ENCODE measurements at regions not wholly inside any gene's neighbourhood (a gene's known extent, or its start where the extent isn't known, plus 50 kb on each side); places are given as distances from the start of the nearest gene placed in this dataset.
"Not testable (repeated sequence)": the region's sequence is repeated elsewhere in the genome, so short reads cannot be mapped to it uniquely, and the experiment has no call there.

DNA sequence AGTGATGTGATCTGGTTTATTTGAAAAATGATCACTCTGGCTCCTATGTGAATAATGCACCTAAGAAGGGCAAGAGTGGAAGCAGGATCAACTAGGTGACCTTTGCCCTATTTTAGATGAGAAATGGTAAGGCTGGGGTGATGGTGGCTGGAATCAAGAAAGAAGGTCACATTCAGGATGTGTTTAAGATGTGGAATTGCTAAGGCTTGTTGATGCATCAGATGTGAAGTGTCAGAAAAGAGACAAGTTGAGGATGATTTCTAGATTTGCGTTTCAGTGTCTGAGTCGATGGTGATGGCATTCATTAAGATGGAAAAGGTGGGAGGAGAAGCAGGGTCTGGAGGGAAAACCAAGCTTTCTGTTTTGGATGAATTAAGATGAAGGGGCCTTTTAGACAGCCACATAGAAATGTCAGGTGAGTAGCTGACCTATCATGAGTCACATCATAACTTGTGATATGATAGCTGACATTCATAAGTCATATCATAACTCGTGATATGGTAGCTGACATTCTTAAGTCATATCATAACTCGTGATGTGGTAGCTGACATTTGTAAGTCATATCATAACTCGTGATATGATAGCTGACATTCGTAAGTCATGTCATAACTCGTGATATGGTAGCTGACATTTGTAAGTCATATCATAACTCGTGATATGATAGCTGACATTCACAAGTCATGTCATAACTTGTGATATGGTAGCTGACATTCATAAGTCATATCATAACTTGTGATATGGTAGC lies 101.2 kb upstream of the SEC11C start:
- DNase-seq (ENCODE audit: low read depth) = no peak

DNA sequence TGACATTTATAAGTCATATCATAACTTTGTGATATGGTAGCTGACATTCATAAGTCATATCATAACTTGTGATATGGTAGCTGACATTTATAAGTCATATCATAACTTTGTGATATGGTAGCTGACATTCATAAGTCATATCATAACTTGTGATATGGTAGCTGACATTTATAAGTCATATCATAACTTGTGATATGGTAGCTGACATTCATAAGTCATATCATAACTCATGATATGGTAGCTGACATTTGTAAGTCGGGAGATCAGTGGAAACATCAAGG lies 100.7 kb upstream of the SEC11C start:
- not testable (repeated sequence) for DNase-seq (ENCODE audit: low read depth)

DNA sequence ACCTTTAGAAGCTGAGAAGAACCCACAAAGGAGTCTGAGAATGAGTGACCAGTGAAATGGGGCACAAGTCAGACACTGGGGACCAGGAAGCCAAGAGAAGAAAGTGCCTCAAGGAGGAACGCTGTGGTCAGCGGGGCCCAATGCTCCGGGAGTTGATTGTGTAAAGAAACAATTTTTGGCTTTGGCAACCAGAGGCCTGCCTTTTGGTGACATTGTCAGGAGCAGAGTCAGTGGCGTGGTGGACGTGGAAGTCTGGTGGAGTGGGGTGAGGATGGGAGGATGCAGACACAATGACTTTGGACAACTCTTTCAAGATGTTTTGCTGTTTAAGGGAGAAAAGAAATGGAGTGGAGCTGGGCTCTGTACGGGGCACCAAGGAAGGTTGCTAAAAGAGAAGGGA lies 100.2 kb upstream of the SEC11C start:
- no peak for DNase-seq (ENCODE audit: low read depth)

DNA sequence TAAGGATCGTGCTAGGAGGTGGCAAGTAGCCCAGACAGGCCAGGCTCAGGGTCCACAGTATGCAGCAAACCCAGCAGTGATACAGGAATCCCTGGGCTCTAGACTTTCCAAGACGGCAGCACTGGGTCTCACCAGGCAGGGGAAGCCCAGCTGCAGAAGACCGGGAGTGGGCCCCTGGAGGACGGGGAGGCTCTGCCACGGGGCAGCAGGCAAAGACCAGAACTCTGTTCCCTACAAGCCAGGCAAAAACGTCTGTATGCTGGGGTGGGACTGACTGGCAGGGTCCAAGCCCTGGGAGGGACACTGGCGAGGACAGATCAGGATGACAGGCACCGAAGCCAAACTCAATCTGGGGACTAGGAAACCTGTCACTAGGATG lies 98.9 kb upstream of the SEC11C start:
- DNase-seq (ENCODE audit: low read depth) = no peak

DNA sequence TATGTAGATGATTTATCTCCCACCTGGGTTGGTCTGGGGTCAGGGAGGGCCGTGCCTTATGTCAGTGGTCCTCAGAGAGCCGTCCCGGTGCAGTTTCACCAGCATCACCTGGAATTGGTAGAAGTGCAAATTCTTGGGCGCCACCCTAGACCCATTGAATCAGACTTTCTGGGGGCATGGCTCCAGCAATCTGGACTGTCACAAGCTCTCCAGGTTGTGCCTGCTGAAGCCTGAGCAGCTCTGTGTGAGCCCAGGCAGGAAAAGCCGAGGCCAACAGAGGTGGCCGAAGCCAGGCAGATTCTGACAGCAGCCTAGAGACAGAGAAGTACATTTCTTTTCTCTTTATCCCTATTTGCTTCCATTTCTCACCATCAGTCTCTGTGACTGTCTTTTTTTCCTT lies 98.4 kb upstream of the SEC11C start:
- no peak for DNase-seq (ENCODE audit: low read depth)

DNA sequence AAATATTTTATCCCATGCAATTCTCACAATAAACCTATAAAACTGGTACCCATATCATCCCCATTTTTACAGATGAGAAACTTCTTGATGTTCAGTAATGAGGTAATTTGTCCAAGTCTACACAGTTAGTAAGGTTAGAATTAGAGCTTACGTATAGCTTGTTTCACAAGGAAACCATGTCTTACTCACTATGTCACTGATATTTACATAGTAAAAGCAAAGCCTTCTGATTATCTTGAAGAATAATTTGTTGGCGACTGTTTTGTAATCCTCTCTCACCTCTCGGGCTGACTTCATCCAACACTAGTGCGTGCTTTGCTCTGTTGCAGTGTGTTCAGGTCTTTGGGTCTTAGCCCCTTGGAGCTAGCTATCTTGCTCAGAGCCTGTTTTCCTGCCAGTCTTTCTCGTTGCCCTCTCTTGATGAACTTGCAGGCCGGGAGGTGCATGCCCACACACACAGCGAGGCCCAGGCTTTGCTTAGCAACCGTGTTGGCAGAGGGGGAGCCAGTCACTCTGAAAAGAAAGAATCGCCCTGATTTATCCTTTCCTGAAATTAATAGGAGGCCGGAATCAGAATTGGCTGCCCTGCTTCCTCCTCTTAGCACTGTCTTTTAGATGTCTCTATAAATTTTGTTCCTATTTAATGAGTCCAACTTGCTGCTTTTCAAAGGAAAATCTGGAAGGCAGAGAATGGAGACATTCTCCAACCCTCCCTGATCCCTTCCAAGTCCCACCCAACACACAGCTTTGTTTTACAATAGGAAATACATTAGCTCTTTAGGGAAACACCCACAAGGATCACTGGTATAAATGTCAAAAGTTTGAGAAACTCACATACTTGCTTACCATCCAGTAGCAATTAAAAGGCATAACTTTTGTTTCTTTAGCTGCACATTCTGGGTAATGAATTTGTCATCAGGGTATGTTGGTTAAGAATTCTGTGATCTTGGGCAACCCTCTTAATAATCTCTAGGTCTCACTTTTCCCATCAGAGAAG lies 97.6 kb upstream of the SEC11C start:
- no peak for DNase-seq (ENCODE audit: low read depth)

DNA sequence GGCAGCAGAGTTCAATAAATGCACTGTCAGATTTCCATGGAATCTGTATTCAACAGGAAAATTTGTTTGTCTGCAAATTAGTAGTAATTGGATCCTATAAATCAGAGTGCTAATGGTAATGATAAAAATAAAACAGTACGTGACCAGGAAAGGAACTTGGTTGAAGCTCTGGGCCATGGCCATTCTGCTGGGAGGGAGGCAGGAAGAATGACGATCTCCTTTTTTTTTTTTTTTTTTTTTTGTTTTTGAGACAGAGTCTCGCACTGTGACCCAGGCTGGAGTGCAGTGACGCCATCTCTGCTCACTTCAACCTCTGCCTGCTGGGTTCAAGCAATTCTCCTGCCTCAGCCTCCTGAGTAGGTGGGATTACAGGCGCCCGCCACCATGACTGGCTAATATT lies 94.8 kb upstream of the SEC11C start:
- DNase-seq (ENCODE audit: low read depth) = no peak

DNA sequence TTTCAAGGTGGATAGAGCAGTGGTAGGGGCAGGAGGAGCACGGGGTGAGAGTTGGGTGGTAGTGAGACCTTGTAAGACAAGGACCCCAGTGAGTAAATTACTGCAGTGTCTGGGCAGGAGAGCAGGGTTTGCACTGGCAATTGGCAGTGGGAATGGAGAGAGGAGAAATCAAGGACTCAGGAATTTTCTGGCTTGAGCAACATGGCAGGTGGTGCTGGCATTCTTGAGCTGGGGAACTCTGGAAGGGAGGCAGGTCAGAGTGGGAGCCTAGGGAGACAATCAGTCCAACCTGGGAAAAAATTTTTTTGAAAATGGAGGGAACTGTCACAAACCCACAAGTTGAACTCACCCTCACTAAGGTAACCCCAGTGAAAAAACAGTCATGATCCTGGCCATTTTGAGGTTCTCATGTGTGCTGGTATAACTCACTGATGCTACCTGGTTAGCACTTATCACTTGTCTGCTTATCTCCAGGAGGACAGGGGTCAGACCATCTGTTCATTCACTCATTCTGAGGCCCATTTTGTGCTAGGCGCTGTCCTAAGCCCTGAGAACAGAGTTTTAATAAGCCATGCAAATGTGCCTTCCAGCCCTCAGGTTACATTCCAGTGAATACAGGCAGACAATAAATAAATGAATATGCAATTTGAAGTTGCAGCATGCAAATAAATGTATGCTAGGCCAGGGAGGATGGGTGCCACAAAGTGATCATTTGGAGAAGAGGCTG lies 92.2 kb upstream of the SEC11C start:
- no peak for DNase-seq (ENCODE audit: low read depth)

DNA sequence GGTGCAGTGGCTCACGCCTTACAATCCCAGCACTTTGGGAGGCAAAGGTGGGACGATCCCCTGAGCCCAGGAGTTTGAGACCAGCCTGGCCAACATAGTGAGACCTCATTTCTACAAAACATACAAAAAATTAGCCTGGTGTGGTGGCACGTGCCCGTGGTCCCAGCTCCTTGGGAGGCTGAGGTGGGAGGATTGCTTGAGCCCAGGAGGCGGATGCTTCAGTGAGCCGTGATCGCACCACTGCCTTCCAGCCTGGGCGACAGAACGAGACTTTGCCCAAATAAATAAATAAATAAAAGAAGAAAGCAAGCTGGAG lies 91.7 kb upstream of the SEC11C start:
- DNase-seq (ENCODE audit: low read depth) = no peak

DNA sequence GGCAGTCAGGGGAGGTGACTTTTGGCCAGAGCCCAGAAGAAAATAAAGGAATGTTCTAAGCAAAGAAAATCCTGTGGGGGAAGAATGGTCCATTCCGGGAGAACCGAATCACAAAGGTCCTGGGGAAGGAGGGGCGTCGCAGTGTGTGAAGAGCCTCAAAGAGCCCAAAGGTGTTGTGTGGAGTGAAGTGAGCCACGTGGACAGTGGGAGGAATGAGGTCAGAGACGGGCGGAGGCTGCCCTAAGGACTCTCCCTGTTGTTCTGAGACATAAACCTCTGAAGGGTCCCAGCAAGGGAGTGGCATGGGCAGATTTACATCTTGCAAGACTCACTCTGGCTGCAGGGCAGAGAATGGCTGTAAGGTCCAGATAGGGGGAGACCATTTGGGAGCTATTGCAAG lies 91.3 kb upstream of the SEC11C start:
- no peak for DNase-seq (ENCODE audit: low read depth)

DNA sequence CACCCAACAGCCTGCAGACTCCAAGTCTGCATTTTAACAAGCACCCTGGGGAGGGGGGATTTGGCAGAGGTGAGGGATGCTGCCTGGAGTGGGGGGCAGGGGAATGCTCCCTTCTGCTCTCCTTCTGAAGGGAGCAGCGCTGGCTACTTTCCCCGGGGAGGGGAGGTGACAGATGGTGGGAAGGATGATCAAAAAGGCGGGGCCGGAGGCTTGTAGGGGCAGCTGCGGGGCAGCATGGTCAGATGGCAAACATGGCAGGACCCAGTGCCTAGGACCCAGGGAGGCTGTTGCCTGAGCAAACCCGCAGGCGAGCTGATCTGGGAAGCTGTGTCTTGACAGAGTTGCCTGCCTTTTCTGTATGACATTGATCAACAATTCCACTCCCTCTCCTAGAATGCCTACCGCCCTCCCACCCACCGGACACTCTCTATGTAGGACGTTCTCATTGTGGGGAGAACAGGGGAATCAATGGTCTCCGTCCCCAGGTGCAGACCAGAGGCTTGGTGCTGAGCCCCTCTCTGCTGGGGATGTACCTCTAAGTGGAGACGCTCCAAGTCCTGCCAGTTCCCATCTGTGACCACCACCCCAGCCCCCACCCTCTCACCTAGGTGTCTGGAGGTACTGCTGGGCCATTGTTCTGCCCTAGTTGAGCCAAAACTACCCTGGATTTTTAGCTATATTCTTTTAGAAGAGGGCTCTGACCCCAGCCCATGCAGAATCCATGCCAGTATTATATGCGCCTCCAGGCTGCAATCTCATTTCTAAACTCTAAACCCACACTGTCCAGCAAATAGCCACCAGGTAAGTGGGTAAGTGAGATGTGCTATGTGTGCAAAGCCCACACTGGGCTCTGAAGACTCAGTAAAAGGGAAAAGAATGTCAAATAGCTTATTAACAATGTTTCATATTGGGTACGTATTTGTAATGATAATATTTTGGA lies 89.7 kb upstream of the SEC11C start:
- no peak for DNase-seq (ENCODE audit: low read depth)

DNA sequence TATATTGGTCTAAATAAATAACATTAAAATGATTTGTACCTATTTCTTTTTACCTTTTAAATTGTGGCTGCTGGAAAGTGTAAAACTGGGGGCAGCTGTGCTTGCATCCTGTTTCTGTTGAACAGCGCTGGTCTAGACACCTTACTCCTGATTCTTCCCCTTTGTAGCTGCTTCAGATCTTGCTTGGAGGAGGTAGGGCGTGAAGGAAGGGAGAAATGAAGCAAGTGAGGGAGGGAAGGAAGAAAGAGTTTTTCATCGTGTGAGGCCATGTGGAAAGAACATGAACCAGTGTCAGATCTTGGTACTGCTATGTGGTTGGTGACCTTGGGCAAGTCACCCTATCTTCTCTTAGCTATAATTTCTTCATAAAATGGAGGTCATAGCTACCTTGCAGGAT lies 89.0 kb upstream of the SEC11C start:
- no peak for DNase-seq (ENCODE audit: low read depth)

DNA sequence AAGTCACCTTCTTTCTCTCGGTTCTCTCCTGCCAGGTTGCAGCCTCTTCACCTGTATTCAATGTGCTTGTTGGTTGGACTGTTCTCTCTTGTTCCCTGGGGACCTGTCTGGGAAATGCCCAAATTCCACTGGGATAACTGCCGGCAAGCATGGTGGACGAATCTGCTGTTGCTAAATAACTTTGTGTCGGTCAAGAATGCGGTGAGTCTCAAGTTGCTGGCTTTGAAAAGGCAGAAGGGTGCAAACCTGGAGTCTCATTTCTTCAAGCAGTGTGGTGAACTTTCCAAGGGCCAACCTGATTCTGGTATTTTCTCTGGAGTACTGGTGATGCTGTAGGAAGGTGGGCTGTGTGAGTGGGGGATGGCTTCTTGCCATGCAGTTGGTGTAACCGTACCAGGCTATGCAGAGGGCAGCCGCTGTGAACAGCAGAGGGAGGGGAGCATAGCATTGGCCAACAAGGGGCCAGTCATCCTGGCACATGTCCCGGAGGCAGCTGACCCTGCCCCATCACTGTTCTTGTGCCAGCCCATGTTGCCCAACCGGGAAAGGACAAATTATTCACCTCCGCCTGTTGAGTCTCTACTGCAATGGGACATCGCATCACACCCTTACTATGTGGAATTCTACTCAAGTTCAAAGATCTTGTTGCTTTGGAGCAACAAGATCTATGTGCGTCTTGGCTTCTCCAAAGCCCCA lies 88.1 kb upstream of the SEC11C start:
- no peak for DNase-seq (ENCODE audit: low read depth)

DNA sequence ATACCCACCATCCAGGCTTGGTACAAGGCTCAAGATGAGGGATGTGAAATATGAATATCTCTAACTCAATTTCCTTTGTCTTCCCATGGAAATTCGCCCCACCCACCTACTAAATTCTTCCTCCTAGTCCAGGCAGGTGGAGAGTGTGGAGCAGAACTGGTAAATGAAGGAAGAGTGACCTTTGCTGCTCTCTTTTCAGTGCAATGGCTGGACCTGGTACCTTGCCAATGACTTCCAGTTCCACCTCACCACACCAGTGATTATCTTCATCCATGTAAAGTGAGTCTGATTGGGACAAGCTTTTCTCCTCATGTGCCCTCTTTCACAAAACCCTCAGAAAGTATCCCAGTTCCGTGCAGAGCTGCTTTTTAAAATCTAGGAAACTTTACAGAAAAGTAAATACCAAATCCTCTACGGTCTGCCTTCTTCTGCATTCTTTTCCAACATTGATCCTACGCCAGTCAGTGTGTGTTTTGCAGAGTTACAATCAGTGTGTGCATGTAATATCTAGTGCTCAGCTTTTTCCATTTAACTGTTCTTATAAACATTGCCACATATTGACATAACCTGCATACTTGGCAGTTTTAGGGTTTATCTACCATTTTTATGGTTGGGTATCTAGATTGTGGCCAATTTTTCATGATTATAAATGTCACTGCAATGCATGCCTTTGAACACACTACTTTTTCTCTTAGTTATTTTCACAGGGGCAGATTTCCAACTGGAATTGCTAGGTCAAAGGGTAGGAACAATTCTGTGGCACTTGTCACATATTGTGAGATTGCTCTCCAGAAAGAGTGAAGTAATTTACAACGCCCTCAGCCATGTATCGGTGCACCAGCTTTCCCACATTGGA lies 86.5 kb upstream of the SEC11C start:
- no peak for DNase-seq (ENCODE audit: low read depth)

DNA sequence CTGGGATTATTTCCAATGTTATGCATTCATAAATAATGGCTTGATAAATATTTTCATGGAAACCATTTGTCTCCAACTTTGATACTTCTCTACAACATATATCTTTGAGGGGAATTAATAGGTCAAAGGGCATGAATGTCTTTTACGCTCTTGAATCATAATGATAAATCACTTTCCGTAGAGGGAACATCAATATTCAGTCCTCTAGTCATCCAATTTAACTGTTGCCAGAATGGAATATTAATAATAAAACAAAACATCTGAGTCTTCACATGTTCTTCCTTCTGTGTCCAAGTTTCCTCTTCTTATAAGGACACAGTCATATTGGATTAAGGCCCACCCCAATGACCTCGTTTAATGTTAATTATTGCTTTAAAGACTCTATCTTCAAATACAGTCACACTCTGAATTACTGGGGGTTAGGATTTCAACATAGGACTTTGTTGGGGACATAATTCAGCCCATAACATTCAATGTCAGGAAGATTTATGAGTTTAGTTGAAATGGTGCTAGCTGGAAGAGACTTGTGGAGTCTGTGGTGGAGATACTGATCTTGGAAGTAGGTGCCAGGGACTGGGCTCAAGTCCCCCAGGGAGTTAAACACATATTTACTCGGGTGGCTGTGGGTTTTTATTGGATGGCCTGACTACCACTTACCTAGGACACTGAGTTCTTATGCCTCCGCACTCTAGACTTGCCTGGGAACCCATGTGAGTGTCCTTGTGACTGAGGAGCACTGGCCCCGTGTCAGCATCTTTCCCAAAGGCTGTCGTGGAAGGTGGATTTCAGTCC lies 85.0 kb upstream of the SEC11C start:
- DNase-seq (ENCODE audit: low read depth) = no peak

DNA sequence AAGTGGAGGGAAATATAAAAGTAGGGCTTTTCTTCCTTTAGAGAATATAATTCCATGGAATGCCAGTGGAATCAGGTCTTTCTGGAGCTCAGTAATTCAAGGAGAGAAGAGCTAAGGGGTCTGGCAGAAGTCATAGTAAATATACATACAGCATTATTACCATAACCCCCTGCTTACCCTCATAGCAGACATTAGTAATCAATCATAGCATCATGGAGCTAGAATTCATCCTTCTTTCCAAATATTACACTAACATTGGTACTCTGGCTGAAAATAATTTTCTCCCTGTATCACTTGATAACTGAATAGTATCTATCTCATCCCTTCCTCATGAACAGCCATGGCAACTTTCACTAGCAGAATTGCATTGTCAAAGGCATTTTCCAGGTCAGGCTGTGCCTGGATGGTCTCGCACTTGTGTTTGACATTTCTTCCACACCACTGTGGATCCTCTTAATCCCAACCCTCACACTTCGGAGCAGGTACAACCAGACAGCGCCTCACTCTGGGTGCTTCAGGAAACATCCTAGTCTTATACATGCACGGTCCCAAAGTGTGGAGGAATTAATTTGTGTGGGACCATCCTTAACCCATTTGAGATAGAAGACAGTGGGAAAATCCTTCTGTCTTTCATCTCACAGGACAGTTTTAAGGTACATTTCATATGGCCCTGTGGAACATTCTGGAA lies 84.2 kb upstream of the SEC11C start:
- no peak for DNase-seq (ENCODE audit: low read depth)

DNA sequence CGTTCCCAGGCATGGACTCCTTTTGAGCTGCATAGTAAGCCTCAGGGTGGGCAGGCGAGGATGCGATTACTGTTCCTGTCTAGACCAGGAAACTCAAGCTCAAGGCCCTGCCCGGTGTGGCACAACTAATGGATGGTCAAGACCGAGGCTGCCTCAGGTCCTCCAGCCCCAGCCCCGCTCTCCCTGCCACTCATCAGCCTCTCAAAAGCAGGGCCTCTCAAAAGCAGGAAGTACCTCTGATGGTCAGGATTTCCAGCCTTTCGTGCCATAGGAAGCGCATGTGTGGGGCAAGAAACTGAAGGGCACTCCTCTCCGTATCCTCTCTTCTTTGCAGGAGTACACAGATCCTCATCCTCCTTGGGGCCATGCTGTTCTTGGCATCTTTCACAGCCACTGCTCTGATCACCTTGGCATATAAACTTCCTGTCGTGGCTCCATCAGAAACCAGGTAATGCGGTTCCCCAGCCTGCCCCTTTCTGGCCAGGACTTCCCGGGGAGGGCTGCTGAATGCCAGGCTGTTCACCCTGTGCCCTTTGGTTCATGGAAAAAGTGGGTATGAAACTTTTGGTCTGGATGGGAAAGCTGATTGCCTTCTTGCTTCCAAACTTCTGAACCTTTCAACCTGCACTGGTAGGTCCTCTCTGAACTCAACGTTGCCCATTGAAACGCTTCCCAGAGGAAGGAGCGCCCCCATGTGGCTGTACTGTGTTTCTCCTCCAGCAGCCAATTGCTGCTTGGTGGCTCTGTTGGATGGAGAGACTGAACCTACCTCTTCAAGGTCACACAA lies 82.8 kb upstream of the SEC11C start:
- DNase-seq (ENCODE audit: low read depth) = no peak

DNA sequence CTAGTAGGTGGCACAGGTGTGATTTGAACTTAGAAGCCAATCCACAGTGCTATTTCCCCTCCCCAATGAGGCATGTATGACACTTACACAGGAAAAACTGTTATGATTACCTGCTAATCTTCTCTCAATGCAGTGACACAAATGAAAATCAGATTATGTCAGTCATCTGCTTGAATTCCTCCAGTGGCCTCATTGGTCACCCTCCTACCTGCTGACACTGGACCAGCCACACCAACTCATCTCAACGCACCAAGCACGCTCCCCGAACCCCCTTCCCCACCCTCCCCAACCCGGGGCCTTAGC lies 82.2 kb upstream of the SEC11C start:
- DNase-seq (ENCODE audit: low read depth) = no peak

All from stimulated activated CD8-positive, alpha-beta memory T cell treated with anti-CD3 and anti-CD28 coated beads, Interleukin-15, amount 100 ng/mL, for 24 hours (primary cell).